GM12878 (cell line): ENCODE measurements at regions not wholly inside any gene's neighbourhood (a gene's known extent, or its start where the extent isn't known, plus 50 kb on each side); places are given as distances from the start of the nearest gene placed in this dataset.

Experiments
- ATAC-seq: fragments of 200-7000 bp; cut with Tn5 transposase; 3 replicates; pipeline ENCODE4 v1.9.1; 2020; ENCODE audit warnings: mild to moderate bottlenecking, moderate library complexity
- BruUV-seq: library from RNA; stranded (reverse); fragments of 400-500 nt; replicated peaks from 2 replicates; lab custom pipeline; 2021; lab: Mats Ljungman, UMichigan
- CTCF ChIA-PET: fragments of 300-600 bp; sonication (Branson Sonifier 250); formaldehyde crosslinking; extraction: SDS; loops from one replicate; lab custom pipeline; 2021; ENCODE audit warnings: inconsistent platforms; lab: Yijun Ruan, JAX
- POLR2A ChIA-PET: fragments of 350-600 bp; formaldehyde crosslinking; extraction: SDS; loops from one replicate; lab custom pipeline; 2021; ENCODE audit warnings: inconsistent platforms; lab: Charles Lee
- RAD21 ChIA-PET: fragments of 300-600 bp; sonication (Branson Sonifier 250); formaldehyde crosslinking; loops from one replicate; lab custom pipeline; 2023; ENCODE audit warnings: antibody characterized with exemption; ENCODE audit not compliant: unreplicated experiment; lab: Charles Lee
- SMC1A ChIA-PET: fragments of 300-600 bp; sonication (Branson Sonifier 250); formaldehyde crosslinking; loops from one replicate; lab custom pipeline; 2023; ENCODE audit not compliant: unreplicated experiment, uncharacterized antibody; lab: Charles Lee
- DNase-seq: peaks from one replicate; pipeline ENCODE4 v3.0.0-alpha.2; 2011; ENCODE audit warnings: low read depth, low spot score
- FAIRE-seq: peaks from 3 replicates; lab custom pipeline; 2011; peaks lifted over from hg19 to GRCh38; lab: Jason Lieb, UNC
- H2AFZ ChIP-seq: 2 replicates; pipeline ENCODE4 v1.6.0; 2011; ENCODE audit warnings: low read depth, low read length, control low read depth; ENCODE audit not compliant: control insufficient read depth
- H3K27ac ChIP-seq: 2 replicates; pipeline ENCODE4 v1.5.1; 2011; ENCODE audit warnings: control low read depth; ENCODE audit not compliant: control insufficient read depth, insufficient read depth
- H3K27me3 ChIP-seq, 2 experiments: replicated peaks in 1 of 2; 2 replicates each; pipeline versions ENCODE4 v1.6.0 to v1.6.1; 2011; ENCODE audit warnings: low read length in 1 of 2; ENCODE audit not compliant: control insufficient read depth in 2 of 2, insufficient read depth in 2 of 2
- H3K36me3 ChIP-seq, 2 experiments: 2 replicates each; pipeline ENCODE4 v1.5.1; 2011; ENCODE audit warnings: low read length in 1 of 2; ENCODE audit not compliant: control insufficient read depth in 2 of 2, insufficient read depth in 2 of 2
- H3K4me1 ChIP-seq: 2 replicates; pipeline ENCODE4 v1.6.1; 2011; ENCODE audit warnings: mild to moderate bottlenecking, low read length, moderate library complexity, mixed read lengths; ENCODE audit not compliant: control insufficient read depth, insufficient read depth
- H3K4me2 ChIP-seq: 2 replicates; pipeline ENCODE4 v1.6.0; 2011; ENCODE audit warnings: control low read depth; ENCODE audit not compliant: control insufficient read depth, insufficient read depth
- H3K4me3 ChIP-seq: fragments of 200-600 bp; sonication (generic); 2 replicates; pipeline ENCODE4 v1.5.1; 2016
- H3K79me2 ChIP-seq: 2 replicates; pipeline ENCODE4 v1.6.0; 2011; ENCODE audit warnings: low read length; ENCODE audit not compliant: control insufficient read depth, insufficient read depth
- H3K9ac ChIP-seq: 2 replicates; pipeline ENCODE4 v1.8.0; 2011; ENCODE audit warnings: low read length, control low read depth, mixed read lengths; ENCODE audit not compliant: control insufficient read depth, insufficient read depth
- H3K9me3 ChIP-seq: replicated peaks from 3 replicates; pipeline ENCODE4 v1.5.1; 2011; ENCODE audit warnings: mild to moderate bottlenecking, low read length; ENCODE audit not compliant: control insufficient read depth, insufficient read depth
- H4K20me1 ChIP-seq: 2 replicates; pipeline ENCODE4 v1.6.0; 2011; ENCODE audit not compliant: control insufficient read depth, insufficient read depth
- BCL3 ChIP-seq: IDR thresholded peaks from 2 replicates; pipeline ENCODE4 v1.6.1; 2011; ENCODE audit warnings: borderline replicate concordance, low read depth, mild to moderate bottlenecking, moderate library complexity, low read length; ENCODE audit not compliant: insufficient read depth, poor library complexity, severe bottlenecking
- BMI1 ChIP-seq: fragments of 450-650 bp; IDR thresholded peaks from 2 replicates; pipeline ENCODE4 v1.6.1; 2016; ENCODE audit warnings: mild to moderate bottlenecking, moderate library complexity, borderline replicate concordance
- BRCA1 ChIP-seq: IDR thresholded peaks from 2 replicates; pipeline ENCODE4 v1.6.1; 2011; ENCODE audit warnings: low read depth, low read length, improper control_type of control experiment
- FOS ChIP-seq: IDR thresholded peaks from 3 replicates; pipeline ENCODE4 v1.6.1; 2011; ENCODE audit warnings: borderline replicate concordance; ENCODE audit not compliant: insufficient read length; ENCODE audit errors: extremely low read depth
- GABPA ChIP-seq: IDR thresholded peaks from 2 replicates; pipeline ENCODE4 v1.6.1; 2014; ENCODE audit warnings: antibody characterized with exemption, low read depth, mild to moderate bottlenecking, inconsistent platforms
- HSF1 ChIP-seq: fragments of 150-350 bp; IDR thresholded peaks from 2 replicates; pipeline ENCODE4 v1.6.1; 2014; ENCODE audit warnings: mild to moderate bottlenecking, low read depth, low read length
- POU2F2 ChIP-seq: IDR thresholded peaks from 3 replicates; pipeline ENCODE4 v1.6.1; 2011; ENCODE audit warnings: low read depth, mild to moderate bottlenecking, low read length, borderline replicate concordance
- RUNX3 ChIP-seq: IDR thresholded peaks from 2 replicates; pipeline ENCODE4 v1.6.1; 2012; ENCODE audit warnings: low read length, inconsistent platforms
- SUZ12 ChIP-seq: fragments of 200-600 bp; sonication (generic); IDR thresholded peaks from one replicate; pipeline ENCODE4 v1.6.1; 2018; ENCODE audit warnings: antibody characterized with exemption, mild to moderate bottlenecking; ENCODE audit not compliant: unreplicated experiment
- YBX1 ChIP-seq: fragments of 450-650 bp; IDR thresholded peaks from 2 replicates; pipeline ENCODE4 v1.6.1; 2016; ENCODE audit warnings: antibody characterized with exemption
- ZBTB33 ChIP-seq: fragments of 450-650 bp; IDR thresholded peaks from 2 replicates; pipeline ENCODE4 v1.6.1; 2017; ENCODE audit warnings: mild to moderate bottlenecking
- ZNF217 ChIP-seq: fragments of 450-650 bp; IDR thresholded peaks from 2 replicates; pipeline ENCODE4 v1.6.1; 2017; ENCODE audit warnings: antibody characterized with exemption, mild to moderate bottlenecking
- WGBS: methylation state at CpG from one replicate; pipeline ENCODE4 v1.1.6; 2016; ENCODE audit warnings: low lambda C conversion rate; ENCODE audit not compliant: insufficient replicate concordance, insufficient coverage; ENCODE audit errors: missing lambda C conversion rate; 5-methylcytosine and 5-hydroxymethylcytosine counted together
- in situ Hi-C: fragments of 300-500 bp; cut with MboI; formaldehyde crosslinking; loops from 9 replicates; pipeline ENCODE4 v1.14.3; 2018; ENCODE audit warnings: mixed read lengths
- intact Hi-C: fragments of 100-400 bp; cut with micrococcal nuclease; formaldehyde crosslinking; loops from one replicate; pipeline ENCODE4 v1.14.2; 2022; ENCODE audit not compliant: unreplicated experiment

- Histone ChIP-seq H3K9ac (no peak overlapping the region), H3K4me1 (no peaks in the 10 kb centered on the region)
- CTCF ChIA-PET: no interaction called here
Measured at GRCh38 chr18:24914171-24914525, 437.8 kb downstream of the ZNF521 start.

More at GRCh38 chr18:24914171-24914525, 437.8 kb downstream of the ZNF521 start:
- no peak overlapping the region for H3K4me2 ChIP-seq
- ChIA-PET RAD21 (no interaction called here), SMC1A (no interaction called here), POLR2A (no interaction called here)
- no peak for DNase-seq
- no peak for ATAC-seq
- H3K79me2 ChIP-seq: no peaks in the 10 kb centered on the region
- H3K4me3 ChIP-seq: no peak overlapping the region
- H3K36me3 ChIP-seq: no peaks in the 10 kb centered on the region
- BruUV-seq: no TSS peak
- H3K27ac ChIP-seq: no peak overlapping the region
- in situ Hi-C loops: no loop called here
- no peaks in the 10 kb centered on the region for H4K20me1 ChIP-seq
- no peak overlapping the region for H2AFZ ChIP-seq
- peaks cover 3 to 5% of the 10 kb centered on the region in 2 experiments; a peak in 2 of 4 replicates for H3K27me3 ChIP-seq
- no peak for TF ChIP-seq SUZ12
- TF ChIP-seq ZBTB33: no peak
- TF ChIP-seq BMI1: no peak
- no peak for TF ChIP-seq ZNF217
- TF ChIP-seq HSF1: no peak
- no peak for TF ChIP-seq BRCA1
- no peak for TF ChIP-seq GABPA
- TF ChIP-seq POU2F2: no peak
- TF ChIP-seq BCL3: no peak
- no peak for TF ChIP-seq RUNX3
- no peak for TF ChIP-seq FOS
- TF ChIP-seq YBX1: no peak
- TF ChIP-seq, all 136 proteins: peak for 0
- FAIRE-seq: no peak
- WGBS: 0% methylated on average over 1 of the region's 1 CpG
- H3K9me3 ChIP-seq: no peaks in the 10 kb centered on the region
- intact Hi-C loops: no loop called here
